Astrocyte (in vitro differentiated cells and primary cell): ENCODE measurements at regions not wholly inside any gene's neighbourhood (a gene's known extent, or its start where the extent isn't known, plus 50 kb on each side); places are given as distances from the start of the nearest gene placed in this dataset.
"Not testable (repeated sequence)": the region's sequence is repeated elsewhere in the genome, so short reads cannot be mapped to it uniquely, and the experiment has no call there.

ENCODE experiments used
- DNase-seq: peaks from one replicate; pipeline ENCODE4 v3.0.0-alpha.2; 2010; ENCODE audit warnings: low read depth
- FAIRE-seq: peaks from 2 replicates; lab custom pipeline; 2011; peaks lifted over from hg19 to GRCh38; lab: Jason Lieb, UNC
- H2AFZ ChIP-seq: 2 replicates; pipeline ENCODE4 v1.6.0; 2012; ENCODE audit warnings: low read depth, low read length, inconsistent platforms
- H3K27ac ChIP-seq: 2 replicates; pipeline ENCODE4 v1.5.1; 2011; ENCODE audit warnings: low read depth, low read length, inconsistent platforms
- H3K27me3 ChIP-seq: 2 replicates; pipeline ENCODE4 v1.6.0; 2011; ENCODE audit warnings: low read length, inconsistent platforms; ENCODE audit not compliant: insufficient read depth
- H3K36me3 ChIP-seq: 2 replicates; pipeline ENCODE4 v1.5.1; 2011; ENCODE audit warnings: low read length, inconsistent platforms; ENCODE audit not compliant: insufficient read depth
- H3K4me1 ChIP-seq: 2 replicates; pipeline ENCODE4 v1.5.1; 2011; ENCODE audit warnings: low read length, inconsistent platforms; ENCODE audit not compliant: insufficient read depth
- H3K4me2 ChIP-seq: 2 replicates; pipeline ENCODE4 v1.6.0; 2012; ENCODE audit warnings: low read length, inconsistent platforms
- H3K4me3 ChIP-seq: 2 replicates; pipeline ENCODE4 v1.5.1; 2011; ENCODE audit warnings: low read depth, mild to moderate bottlenecking, low read length, inconsistent platforms; ENCODE audit not compliant: insufficient read depth
- H3K79me2 ChIP-seq: 2 replicates; pipeline ENCODE4 v1.6.0; 2012; ENCODE audit warnings: mild to moderate bottlenecking, low read length, inconsistent platforms; ENCODE audit not compliant: insufficient read depth
- H3K9ac ChIP-seq: 2 replicates; pipeline ENCODE4 v1.6.0; 2012; ENCODE audit warnings: mild to moderate bottlenecking, low read length, inconsistent platforms
- H3K9me3 ChIP-seq: 2 replicates; pipeline ENCODE4 v1.5.1; 2012; ENCODE audit warnings: low read depth, mild to moderate bottlenecking, low read length, inconsistent platforms; ENCODE audit not compliant: insufficient read depth
- H4K20me1 ChIP-seq: 2 replicates; pipeline ENCODE4 v1.6.0; 2012; ENCODE audit warnings: low read length, inconsistent platforms; ENCODE audit not compliant: insufficient read depth
- H3K27ac Mint-ChIP-seq: one replicate; pipeline ENCODE4 v1.8.0; 2021; ENCODE audit warnings: mild to moderate bottlenecking, mixed read lengths; ENCODE audit not compliant: unreplicated experiment
- H3K27me3 Mint-ChIP-seq: one replicate; pipeline ENCODE4 v1.8.0; 2021; ENCODE audit warnings: low read depth, mixed read lengths; ENCODE audit not compliant: unreplicated experiment
- H3K36me3 Mint-ChIP-seq: one replicate; pipeline ENCODE4 v1.8.0; 2021; ENCODE audit warnings: low read depth, mixed read lengths; ENCODE audit not compliant: unreplicated experiment
- H3K4me1 Mint-ChIP-seq: one replicate; pipeline ENCODE4 v1.8.0; 2021; ENCODE audit warnings: low read depth, mixed read lengths; ENCODE audit not compliant: unreplicated experiment
- H3K4me3 Mint-ChIP-seq: one replicate; pipeline ENCODE4 v1.8.0; 2021; ENCODE audit warnings: mild to moderate bottlenecking, moderate library complexity, mixed read lengths; ENCODE audit not compliant: unreplicated experiment
- H3K9me3 Mint-ChIP-seq: one replicate; pipeline ENCODE4 v1.8.0; 2021; ENCODE audit warnings: mild to moderate bottlenecking, mixed read lengths; ENCODE audit not compliant: unreplicated experiment
- EZH2 ChIP-seq: IDR thresholded peaks from 2 replicates; pipeline ENCODE4 v1.6.1; 2012; ENCODE audit warnings: mild to moderate bottlenecking, low read length, inconsistent platforms; ENCODE audit not compliant: insufficient read depth
- TF ChIP-seq, protein P1 (sequence below): IDR thresholded peaks from 2 replicates; pipeline ENCODE4 v1.5.1; 2011; ENCODE audit warnings: low read depth, mild to moderate bottlenecking, inconsistent platforms, low read length, moderate library complexity; ENCODE audit not compliant: insufficient read depth

DNA sequence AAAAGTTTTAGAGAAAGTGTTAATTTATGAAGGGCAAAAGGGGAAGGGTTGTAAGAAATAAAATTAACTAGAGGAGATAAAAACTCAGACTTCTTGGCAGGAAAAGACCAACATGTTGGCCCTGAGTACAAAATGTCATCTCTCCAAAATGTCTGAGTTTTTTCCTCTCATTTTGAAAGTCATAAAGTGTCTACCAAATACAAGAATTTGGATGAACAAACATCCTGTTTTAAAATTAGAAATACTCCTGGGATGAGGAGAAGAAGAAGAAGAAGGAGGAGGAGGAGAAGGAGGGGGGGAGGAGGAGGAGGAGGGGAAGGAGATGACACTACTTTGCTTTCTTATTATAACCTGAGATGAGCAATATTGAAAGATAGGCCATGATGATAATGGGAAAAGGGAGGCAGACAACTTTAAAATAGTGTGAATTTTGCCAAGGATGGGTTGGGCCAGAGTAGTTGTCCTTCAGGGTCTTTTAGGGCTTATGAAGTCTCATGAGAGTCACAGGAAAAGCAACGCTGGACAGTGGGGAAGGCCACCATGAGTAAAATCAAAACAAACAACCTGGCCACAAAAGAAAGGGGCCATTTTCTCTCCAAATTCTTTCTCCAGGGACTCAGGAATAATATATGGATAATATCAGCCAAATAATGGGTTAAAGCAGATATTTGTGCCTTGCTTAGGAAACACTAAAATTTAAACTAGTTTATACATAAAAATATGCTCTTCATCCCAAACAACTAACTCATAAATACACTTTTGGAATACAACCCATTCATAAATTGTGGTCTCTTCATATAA lies 632.9 kb downstream of the EPHA3 start:
- DNase-seq: no peak
- Histone ChIP-seq H3K9ac (no peak overlapping the region), H3K79me2 (no peaks in the 10 kb centered on the region), H3K27ac (no peak overlapping the region), H4K20me1 (no peaks in the 10 kb centered on the region), H3K4me3 (no peak overlapping the region), H2AFZ (no peak overlapping the region), H3K27me3 (no peaks in the 10 kb centered on the region), H3K4me2 (no peak overlapping the region), H3K36me3 (no peaks in the 10 kb centered on the region), H3K9me3 (no peaks in the 10 kb centered on the region), H3K4me1 (no peaks in the 10 kb centered on the region)
- H3K36me3 Mint-ChIP-seq: no peaks in the 10 kb centered on the region
- TF ChIP-seq, protein P1, sequence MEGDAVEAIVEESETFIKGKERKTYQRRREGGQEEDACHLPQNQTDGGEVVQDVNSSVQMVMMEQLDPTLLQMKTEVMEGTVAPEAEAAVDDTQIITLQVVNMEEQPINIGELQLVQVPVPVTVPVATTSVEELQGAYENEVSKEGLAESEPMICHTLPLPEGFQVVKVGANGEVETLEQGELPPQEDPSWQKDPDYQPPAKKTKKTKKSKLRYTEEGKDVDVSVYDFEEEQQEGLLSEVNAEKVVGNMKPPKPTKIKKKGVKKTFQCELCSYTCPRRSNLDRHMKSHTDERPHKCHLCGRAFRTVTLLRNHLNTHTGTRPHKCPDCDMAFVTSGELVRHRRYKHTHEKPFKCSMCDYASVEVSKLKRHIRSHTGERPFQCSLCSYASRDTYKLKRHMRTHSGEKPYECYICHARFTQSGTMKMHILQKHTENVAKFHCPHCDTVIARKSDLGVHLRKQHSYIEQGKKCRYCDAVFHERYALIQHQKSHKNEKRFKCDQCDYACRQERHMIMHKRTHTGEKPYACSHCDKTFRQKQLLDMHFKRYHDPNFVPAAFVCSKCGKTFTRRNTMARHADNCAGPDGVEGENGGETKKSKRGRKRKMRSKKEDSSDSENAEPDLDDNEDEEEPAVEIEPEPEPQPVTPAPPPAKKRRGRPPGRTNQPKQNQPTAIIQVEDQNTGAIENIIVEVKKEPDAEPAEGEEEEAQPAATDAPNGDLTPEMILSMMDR: no peak
- TF ChIP-seq EZH2: no peak
- no peaks in the 10 kb centered on the region for H3K9me3 Mint-ChIP-seq
- FAIRE-seq: no peak
- H3K4me3 Mint-ChIP-seq: no peak overlapping the region
- H3K27ac Mint-ChIP-seq: no peak overlapping the region
- H3K4me1 Mint-ChIP-seq: no peaks in the 10 kb centered on the region
- no peaks in the 10 kb centered on the region for H3K27me3 Mint-ChIP-seq

DNA sequence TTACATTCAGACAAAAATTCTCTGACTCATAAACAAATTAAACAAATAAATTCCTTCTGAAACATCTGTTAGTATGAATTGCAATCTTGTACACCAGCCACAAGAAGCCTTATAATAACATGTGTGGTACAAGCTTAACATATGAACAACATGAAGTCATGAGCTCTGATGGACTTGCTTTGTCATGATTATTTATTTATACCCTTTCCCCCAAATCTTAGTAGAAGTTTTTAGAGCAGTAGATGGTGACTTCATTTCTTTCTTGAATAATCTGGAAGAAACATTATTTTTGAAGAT lies 633.4 kb downstream of the EPHA3 start:
- H3K4me3 Mint-ChIP-seq: no peak overlapping the region
- Histone ChIP-seq H3K27me3 (no peaks in the 10 kb centered on the region), H2AFZ (no peak overlapping the region), H4K20me1 (no peaks in the 10 kb centered on the region), H3K79me2 (no peaks in the 10 kb centered on the region), H3K36me3 (no peaks in the 10 kb centered on the region), H3K9ac (no peak overlapping the region), H3K9me3 (no peaks in the 10 kb centered on the region), H3K4me2 (no peak overlapping the region), H3K4me1 (no peaks in the 10 kb centered on the region), H3K27ac (no peak overlapping the region), H3K4me3 (no peak overlapping the region)
- FAIRE-seq (no peak), DNase-seq (peak; percentile 42)
- no peaks in the 10 kb centered on the region for H3K27me3 Mint-ChIP-seq
- no peaks in the 10 kb centered on the region for H3K36me3 Mint-ChIP-seq
- H3K27ac Mint-ChIP-seq: no peak overlapping the region
- H3K4me1 Mint-ChIP-seq: no peaks in the 10 kb centered on the region
- H3K9me3 Mint-ChIP-seq: no peaks in the 10 kb centered on the region
- TF ChIP-seq, protein P1: no peak
- TF ChIP-seq EZH2: no peak

DNA sequence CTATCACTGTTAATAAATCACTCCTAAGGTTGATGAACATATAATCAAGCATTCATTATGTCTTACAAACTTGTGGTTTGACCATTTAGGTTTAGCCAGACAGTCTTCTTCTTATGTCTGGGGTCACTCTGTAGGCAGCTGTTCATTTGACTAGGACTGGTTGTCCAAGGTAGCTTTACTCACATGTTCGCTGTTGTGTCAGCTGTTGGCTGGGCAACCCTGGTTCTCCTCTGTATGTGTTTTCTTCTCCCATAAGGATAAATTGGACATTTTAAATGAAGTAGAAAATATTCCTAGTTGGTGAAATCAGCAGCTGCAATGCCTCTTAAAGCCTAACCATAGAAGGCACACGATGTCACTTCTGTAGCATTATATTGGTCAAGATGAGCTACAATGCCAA lies 635.1 kb downstream of the EPHA3 start:
- Histone ChIP-seq H3K4me3 (no peak overlapping the region), H3K4me2 (no peak overlapping the region), H3K79me2 (no peaks in the 10 kb centered on the region), H3K9me3 (no peaks in the 10 kb centered on the region), H4K20me1 (no peaks in the 10 kb centered on the region), H3K36me3 (no peaks in the 10 kb centered on the region), H3K4me1 (no peaks in the 10 kb centered on the region), H3K27me3 (no peaks in the 10 kb centered on the region), H3K9ac (no peak overlapping the region), H3K27ac (no peak overlapping the region), H2AFZ (no peak overlapping the region)
- Mint-ChIP-seq H3K4me1 (no peaks in the 10 kb centered on the region), H3K36me3 (no peaks in the 10 kb centered on the region), H3K27ac (no peak overlapping the region), H3K4me3 (no peak overlapping the region), H3K9me3 (no peaks in the 10 kb centered on the region), H3K27me3 (no peaks in the 10 kb centered on the region)
- FAIRE-seq: no peak
- DNase-seq: no peak
- TF ChIP-seq, protein P1: no peak
- no peak for TF ChIP-seq EZH2

DNA sequence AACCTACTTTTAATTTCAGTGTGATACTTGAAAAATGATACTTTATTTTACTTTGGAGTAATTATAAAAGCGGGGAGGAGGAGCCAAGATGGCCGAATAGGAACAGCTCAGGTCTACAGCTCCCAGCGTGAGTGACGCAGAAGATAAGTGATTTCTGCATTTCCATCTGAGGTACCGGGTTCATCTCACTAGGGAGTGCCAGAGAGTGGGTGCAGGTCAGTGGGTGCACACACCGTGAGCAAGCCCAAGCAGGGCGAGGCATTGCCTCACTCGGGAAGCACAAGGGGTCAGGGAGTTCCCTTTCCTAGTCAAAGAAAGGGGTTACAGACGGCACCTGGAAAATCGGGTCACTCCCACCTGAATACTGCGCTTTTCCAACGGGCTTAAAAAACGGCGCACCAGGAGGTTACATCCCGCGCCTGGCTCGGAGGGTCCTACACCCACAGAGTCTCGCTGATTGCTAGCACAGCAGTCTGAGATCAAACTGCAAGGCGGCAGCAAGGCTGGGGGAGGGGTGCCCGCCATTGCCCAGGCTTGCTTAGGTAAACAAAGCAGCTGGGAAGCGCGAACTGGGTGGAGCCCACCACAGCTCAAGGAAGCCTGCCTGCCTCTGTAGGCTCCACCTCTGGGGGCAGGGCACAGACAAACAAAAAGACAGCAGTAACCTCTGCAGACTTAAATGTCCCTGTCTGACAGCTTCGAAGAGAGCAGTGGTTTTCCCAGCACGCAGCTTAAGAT lies 640.3 kb downstream of the EPHA3 start:
- not testable (repeated sequence) for H3K9ac ChIP-seq, H3K27me3 ChIP-seq, H3K36me3 Mint-ChIP-seq, H3K36me3 ChIP-seq, H3K4me2 ChIP-seq, H3K27ac Mint-ChIP-seq, H4K20me1 ChIP-seq, FAIRE-seq, H3K4me1 Mint-ChIP-seq, H3K27ac ChIP-seq, H3K79me2 ChIP-seq, H3K4me3 ChIP-seq, DNase-seq, H2AFZ ChIP-seq, H3K4me3 Mint-ChIP-seq, H3K9me3 ChIP-seq, H3K9me3 Mint-ChIP-seq, H3K4me1 ChIP-seq, H3K27me3 Mint-ChIP-seq
